HepG2 (cell line): ENCODE measurements at regions not wholly inside any gene's neighbourhood (a gene's known extent, or its start where the extent isn't known, plus 50 kb on each side); places are given as distances from the start of the nearest gene placed in this dataset.

ENCODE experiments used
- ATAC-seq: fragments of 200-7000 bp; cut with Tn5 transposase; 3 replicates; pipeline ENCODE4 v1.9.1; 2020; ENCODE audit warnings: mild to moderate bottlenecking, moderate library complexity
- BruUV-seq: library from RNA; stranded (reverse); fragments of 400-500 nt; replicated peaks from 2 replicates; lab custom pipeline; 2021; lab: Mats Ljungman, UMichigan
- CTCF ChIA-PET: fragments of 300-600 bp; formaldehyde crosslinking; extraction: SDS; loops from one replicate; lab custom pipeline; 2021; ENCODE audit warnings: low total read pairs, inconsistent platforms, low intra/inter-chr PET ratio; lab: Yijun Ruan, JAX
- POLR2A ChIA-PET: fragments of 350-600 bp; sonication (Branson Sonifier 250); formaldehyde crosslinking; loops from one replicate; lab custom pipeline; 2020; ENCODE audit warnings: antibody characterized with exemption, inconsistent platforms; lab: Yijun Ruan, JAX
- DNase-seq: peaks from one replicate; pipeline ENCODE4 v3.0.0-alpha.2; 2015; ENCODE audit warnings: low spot score
- FAIRE-seq: peaks from 3 replicates; lab custom pipeline; 2011; peaks lifted over from hg19 to GRCh38; lab: Jason Lieb, UNC
- H2AFZ ChIP-seq: one replicate; pipeline ENCODE4 v1.6.1; 2011; ENCODE audit warnings: low read length, inconsistent platforms
- H3K27ac ChIP-seq: fragments of 300-600 bp; 3 replicates; pipeline ENCODE4 v1.8.0; 2011; ENCODE audit warnings: mixed run types, mild to moderate bottlenecking, mixed read lengths, low read length, inconsistent platforms; ENCODE audit not compliant: insufficient read depth; ENCODE audit errors: extremely low read length
- H3K27me3 ChIP-seq, 2 experiments: fragments of 200-600 bp in 1 of 2; 2 replicates in 1 of 2; 3 replicates in 1 of 2; pipeline versions ENCODE4 v1.6.0 to v1.8.0; 2011; ENCODE audit warnings: low read length in 2 of 2, mild to moderate bottlenecking in 2 of 2, moderate library complexity in 2 of 2, inconsistent platforms in 1 of 2; ENCODE audit not compliant: insufficient read depth in 2 of 2, control insufficient read depth in 1 of 2
- H3K36me3 ChIP-seq, 2 experiments: fragments of 200-600 bp in 1 of 2; replicated peaks in 1 of 2; 2 replicates in 1 of 2; 3 replicates in 1 of 2; pipeline versions ENCODE4 v1.5.1 to v1.8.0; 2011; ENCODE audit warnings: low read length in 2 of 2, inconsistent platforms in 1 of 2; ENCODE audit not compliant: insufficient read depth in 2 of 2, control insufficient read depth in 1 of 2
- H3K4me1 ChIP-seq: 2 replicates; pipeline ENCODE4 v1.5.1; 2012; ENCODE audit warnings: low read length, inconsistent platforms; ENCODE audit not compliant: insufficient read depth
- H3K4me2 ChIP-seq: 2 replicates; pipeline ENCODE4 v1.6.0; 2011; ENCODE audit warnings: low read depth, low read length, inconsistent platforms
- H3K4me3 ChIP-seq, 3 experiments: fragments of 200-600 bp in 1 of 3; sonication (generic), shearing (Covaris generic) in 1 of 3; replicated peaks in 1 of 3; 2 replicates each; pipeline ENCODE4 v1.5.1; 2011 to 2016; ENCODE audit warnings: low read length in 3 of 3, inconsistent platforms in 2 of 3, low read depth in 2 of 3, mild to moderate bottlenecking in 2 of 3, control low read depth in 1 of 3, mixed read lengths in 1 of 3; ENCODE audit not compliant: insufficient read depth in 1 of 3
- H3K79me2 ChIP-seq: one replicate; pipeline ENCODE4 v1.6.1; 2011; ENCODE audit warnings: low read length, inconsistent platforms; ENCODE audit not compliant: insufficient read depth
- H3K9ac ChIP-seq: 2 replicates; pipeline ENCODE4 v1.6.0; 2011; ENCODE audit warnings: mild to moderate bottlenecking, low read depth, low read length, inconsistent platforms; ENCODE audit not compliant: insufficient read depth
- H3K9me3 ChIP-seq: 2 replicates; pipeline ENCODE4 v1.5.1; 2012; ENCODE audit warnings: mild to moderate bottlenecking, low read length
- H4K20me1 ChIP-seq: 2 replicates; pipeline ENCODE4 v1.6.0; 2011; ENCODE audit warnings: inconsistent platforms, mild to moderate bottlenecking, low read length, moderate library complexity; ENCODE audit not compliant: insufficient read depth
- CHD2 ChIP-seq: IDR thresholded peaks from 2 replicates; pipeline ENCODE4 v1.6.1; 2011; ENCODE audit warnings: low read depth, low read length, improper control_type of control experiment
- ZBTB10 ChIP-seq: sonication (generic); formaldehyde crosslinking; IDR thresholded peaks from 2 replicates; pipeline ENCODE4 v1.4.0; 2020; ENCODE audit warnings: missing genetic modification reagents, borderline replicate concordance
- ZNF615 ChIP-seq: sonication (generic); formaldehyde crosslinking; IDR thresholded peaks from 2 replicates; pipeline ENCODE4 v1.5.0; 2020; ENCODE audit warnings: mild to moderate bottlenecking, missing genetic modification reagents, borderline replicate concordance
- ZNF678 ChIP-seq: sonication (generic); formaldehyde crosslinking; IDR thresholded peaks from 2 replicates; pipeline ENCODE4 v1.4.0; 2020; ENCODE audit warnings: mild to moderate bottlenecking, missing genetic modification reagents
- WGBS: methylation state at CpG from one replicate; pipeline ENCODE4 v1.1.6; 2017; ENCODE audit warnings: low lambda C conversion rate; 5-methylcytosine and 5-hydroxymethylcytosine counted together
- in situ Hi-C: cut with HindIII; loops from 2 replicates; pipeline ENCODE4 v1.10.0; 2017; ENCODE audit warnings: low pct_unique_long_range_greater_than_20kb; ENCODE audit not compliant: extremely low pct_ligation_motif_present
- intact Hi-C: fragments of 100-400 bp; cut with micrococcal nuclease; formaldehyde crosslinking; loops from one replicate; pipeline ENCODE4 v1.10.0; 2022; ENCODE audit not compliant: unreplicated experiment

GRCh38 chr15:35167675-35168074, 82.6 kb upstream of the NANOGP8 start (continued):
- TF ChIP-seq ZBTB10 (CRISPR knock-in tag) (no peak), CHD2 (no peak), ZNF615 (CRISPR knock-in tag) (no peak)

- 93% methylated on average over 3 of the region's 3 CpGs for WGBS
- in situ Hi-C loops = no loop called here
- no peak overlapping the region for H2AFZ ChIP-seq
- H3K9ac ChIP-seq = no peak overlapping the region
- FAIRE-seq = no peak
- BruUV-seq = no TSS peak
- H3K36me3 ChIP-seq = no peaks in the 10 kb centered on the region
- H3K79me2 ChIP-seq = no peaks in the 10 kb centered on the region
- no peak overlapping the region for H3K4me3 ChIP-seq
- ATAC-seq = no peak
- POLR2A ChIA-PET = no interaction called here
- DNase-seq = no peak
- intact Hi-C loops = no loop called here
- no peaks in the 10 kb centered on the region; a peak in 1 of 5 replicates for H3K27me3 ChIP-seq
- no peaks in the 10 kb centered on the region for H3K9me3 ChIP-seq
- H3K27ac ChIP-seq = no peak overlapping the region
- TF ChIP-seq ZNF678 (CRISPR knock-in tag) = no peak
- H3K4me1 ChIP-seq = no peaks in the 10 kb centered on the region
- CTCF ChIA-PET = no interaction called here
- no peak overlapping the region for H3K4me2 ChIP-seq
- H4K20me1 ChIP-seq = no peaks in the 10 kb centered on the region
These were observed 81.8 kb upstream of the NANOGP8 start for GRCh38 chr15:35166730-35167359.
